AG09319 (cell line): ENCODE measurements at regions not wholly inside any gene's neighbourhood (a gene's known extent, or its start where the extent isn't known, plus 50 kb on each side); places are given as distances from the start of the nearest gene placed in this dataset.
A peak's percentile ranks its signal among the peaks of the same experiment; 100 is the strongest.

Experiments used
- DNase-seq: peaks from one replicate; pipeline ENCODE4 v3.0.0-alpha.2; 2010; ENCODE audit warnings: low read depth; ENCODE audit errors: extremely low read depth
- CTCF ChIP-seq: IDR thresholded peaks from 2 replicates; pipeline ENCODE4 v1.5.1; 2011; ENCODE audit warnings: low read depth, mild to moderate bottlenecking, inconsistent platforms, low read length, moderate library complexity

- TF ChIP-seq CTCF: no peak
- no peak for DNase-seq
Measured at GRCh38 chr9:1216532-1216931, 166.4 kb downstream of the DMRT2 start.

DNA sequence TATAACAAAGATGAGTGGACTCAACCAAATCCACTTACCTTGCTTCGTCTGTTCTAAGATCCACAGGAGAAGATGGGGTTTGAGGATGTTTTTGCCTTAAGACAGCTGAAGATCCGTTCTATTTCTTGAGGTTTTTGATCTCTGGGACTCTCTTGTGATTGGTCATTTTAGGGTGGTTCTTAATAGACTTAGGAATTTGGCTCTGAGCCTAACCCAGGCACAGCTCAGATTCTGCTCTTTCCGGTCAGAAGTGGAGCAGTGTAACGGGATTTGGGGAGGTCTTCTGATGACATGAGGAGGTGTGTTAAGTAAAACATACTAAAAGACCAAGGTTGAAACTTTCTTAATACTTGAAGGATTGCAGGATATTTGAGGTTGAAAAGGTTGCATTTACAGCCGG is 166.9 kb downstream of the DMRT2 start:
- no peak for TF ChIP-seq CTCF
- no peak for DNase-seq

GRCh38 chr9:1219284-1219683 is 169.1 kb downstream of the DMRT2 start:
- DNase-seq: no peak
- no peak for TF ChIP-seq CTCF

GRCh38 chr9:1221298-1221697 is 171.1 kb downstream of the DMRT2 start:
- no peak for TF ChIP-seq CTCF
- DNase-seq: no peak

- no peak for TF ChIP-seq CTCF
- DNase-seq: no peak
Measured at GRCh38 chr9:1222511-1222910, 172.4 kb downstream of the DMRT2 start.

- no peak for TF ChIP-seq CTCF
- peak; percentile 72 for DNase-seq
Measured at GRCh38 chr9:1231998-1232919, 182.1 kb downstream of the DMRT2 start.

- no peak for TF ChIP-seq CTCF
- DNase-seq: no peak
Measured at GRCh38 chr9:1233568-1233967, 183.4 kb downstream of the DMRT2 start.
